HG03139 (cell line): ENCODE measurements at regions not wholly inside any gene's neighbourhood (a gene's known extent, or its start where the extent isn't known, plus 50 kb on each side); places are given as distances from the start of the nearest gene placed in this dataset.

Experiments used
- ATAC-seq: cut with Tn5 transposase; IDR thresholded peaks from one replicate; pipeline ENCODE4 v1.9.1; 2021; ENCODE audit not compliant: unreplicated experiment

DNA sequence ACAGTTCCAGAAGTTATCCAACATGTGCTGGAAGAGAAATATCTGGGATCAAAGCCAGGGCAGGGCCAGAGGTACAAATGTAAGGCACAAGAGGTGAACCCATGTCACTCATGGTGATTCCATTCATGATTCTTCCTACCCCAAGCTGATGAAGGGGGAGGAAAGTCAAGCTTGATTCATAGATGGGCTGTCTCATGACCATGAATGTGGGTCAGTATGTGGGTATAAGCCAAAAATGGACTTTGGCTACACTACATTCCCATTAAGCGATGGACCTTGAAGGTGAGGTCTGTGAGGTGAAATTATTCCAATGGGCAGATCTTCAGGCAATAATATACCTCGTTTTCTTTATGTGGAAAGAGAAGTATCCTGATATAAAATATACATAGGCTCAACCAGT, 217.1 kb downstream of the BTG1 start:
- no peak for ATAC-seq

DNA sequence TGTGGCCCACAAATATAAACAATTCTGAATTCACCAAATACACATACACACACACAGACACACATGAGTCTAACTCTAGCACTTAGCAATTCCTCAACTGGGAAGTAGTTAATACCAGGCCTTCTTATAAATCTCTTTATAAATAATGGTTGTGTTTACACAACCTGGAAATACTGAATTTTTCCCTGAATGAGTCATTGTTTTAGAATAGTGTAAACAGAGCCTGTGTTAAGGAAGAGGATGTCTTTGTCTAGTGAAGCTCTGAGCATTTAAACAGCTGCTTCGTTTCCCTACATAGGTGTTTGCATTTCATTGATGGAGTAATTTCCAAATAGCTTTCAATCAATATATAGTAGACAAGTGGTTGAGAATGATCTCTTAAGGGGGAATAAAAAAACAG, 218.8 kb downstream of the BTG1 start:
- no peak for ATAC-seq

DNA sequence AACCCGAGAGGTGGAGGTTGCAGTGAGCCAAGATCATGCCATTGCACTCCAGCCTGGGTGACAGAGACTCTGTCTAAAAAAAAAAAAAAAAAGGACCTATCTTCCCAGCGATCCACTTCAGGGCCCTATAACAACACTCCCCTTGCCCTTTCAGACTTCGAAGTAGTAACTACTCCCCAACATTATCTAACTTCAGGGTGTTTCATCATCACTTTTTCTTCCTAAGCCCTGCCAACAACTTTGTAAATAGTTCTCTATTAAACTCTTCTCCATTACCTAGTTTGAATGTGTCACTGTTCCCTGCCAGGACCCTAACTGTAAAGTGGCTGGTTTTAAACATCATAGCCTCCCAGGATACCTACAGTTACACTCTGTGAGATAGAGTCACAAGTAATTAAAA, 220.8 kb downstream of the BTG1 start:
- ATAC-seq: no peak

DNA sequence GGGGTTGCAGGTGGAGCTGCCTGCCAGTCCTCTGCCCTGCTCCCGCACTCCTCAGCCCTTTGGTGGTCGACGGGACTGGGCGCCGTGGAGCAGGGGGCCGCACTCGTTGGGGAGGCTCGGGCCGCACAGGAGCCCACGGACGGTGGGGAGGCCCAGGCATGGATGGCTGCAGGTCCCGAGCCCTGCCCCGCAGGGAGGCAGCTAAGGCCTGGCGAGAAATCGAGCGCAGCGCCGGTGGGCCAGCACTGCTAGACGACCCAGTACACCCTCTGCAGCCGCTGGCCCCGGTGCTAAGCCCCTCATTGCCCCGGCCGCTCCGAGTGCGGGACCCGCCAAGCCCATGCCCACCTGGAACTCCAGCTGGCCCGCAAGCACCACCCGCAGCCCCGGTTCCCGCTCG, 221.8 kb downstream of the BTG1 start:
- ATAC-seq: no peak

DNA sequence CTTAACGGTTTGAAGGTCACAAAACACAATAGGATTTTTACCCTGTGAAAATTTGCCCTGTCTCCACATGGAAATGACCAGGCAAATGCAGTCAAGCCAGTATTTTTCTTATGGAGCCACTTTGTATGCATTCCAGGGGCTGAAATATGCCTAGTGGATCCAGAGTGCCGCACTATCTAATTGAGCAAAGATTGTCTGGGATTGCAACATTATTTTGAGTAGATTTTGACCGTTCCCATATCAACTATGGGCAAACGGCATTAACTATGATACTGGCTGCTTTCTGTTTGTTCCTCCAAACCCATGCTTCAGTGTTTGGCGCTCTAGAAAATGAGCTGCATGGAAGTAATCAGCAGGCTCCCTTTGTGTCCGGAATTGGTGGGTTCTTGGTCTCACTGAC, 223.0 kb downstream of the BTG1 start:
- ATAC-seq: no peak

DNA sequence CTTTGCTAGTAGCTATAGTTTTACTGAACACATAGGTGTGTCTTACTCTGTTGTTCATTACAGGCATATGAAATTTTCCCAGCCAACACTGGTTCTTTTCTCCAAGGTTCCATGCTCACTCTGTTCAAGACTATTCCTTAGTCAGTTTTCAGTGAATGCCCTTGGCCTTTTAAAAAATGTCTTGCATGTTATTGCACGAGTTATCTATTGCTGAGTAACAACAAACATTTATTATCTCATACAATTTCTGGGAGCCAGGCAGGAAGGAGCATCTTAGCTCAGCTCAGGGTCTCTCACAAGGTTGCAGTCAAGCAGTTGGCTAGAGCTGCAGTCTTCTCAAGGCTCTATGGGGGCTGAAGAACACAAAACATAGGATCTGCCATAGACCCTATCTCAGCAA, 223.5 kb downstream of the BTG1 start:
- no peak for ATAC-seq

DNA sequence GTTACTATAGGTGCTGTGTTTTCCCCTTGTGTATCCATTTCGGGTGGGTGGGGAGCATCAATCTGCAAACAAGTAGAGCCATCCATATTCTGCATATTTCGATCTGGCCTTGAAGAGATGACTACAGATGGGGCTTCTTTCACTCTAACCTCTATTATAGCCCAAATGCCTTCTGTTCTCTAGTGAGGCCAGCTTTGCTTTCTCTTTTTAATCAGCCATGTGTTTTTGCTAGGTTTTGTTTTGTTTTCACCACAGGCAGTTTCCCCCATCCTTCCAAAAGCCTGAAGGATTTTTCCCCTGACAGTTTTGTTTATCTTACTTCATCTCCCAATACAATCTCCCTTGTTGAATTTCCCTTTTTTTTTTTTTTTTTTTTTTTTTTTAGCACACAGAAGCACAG, 224.1 kb downstream of the BTG1 start:
- no peak for ATAC-seq

DNA sequence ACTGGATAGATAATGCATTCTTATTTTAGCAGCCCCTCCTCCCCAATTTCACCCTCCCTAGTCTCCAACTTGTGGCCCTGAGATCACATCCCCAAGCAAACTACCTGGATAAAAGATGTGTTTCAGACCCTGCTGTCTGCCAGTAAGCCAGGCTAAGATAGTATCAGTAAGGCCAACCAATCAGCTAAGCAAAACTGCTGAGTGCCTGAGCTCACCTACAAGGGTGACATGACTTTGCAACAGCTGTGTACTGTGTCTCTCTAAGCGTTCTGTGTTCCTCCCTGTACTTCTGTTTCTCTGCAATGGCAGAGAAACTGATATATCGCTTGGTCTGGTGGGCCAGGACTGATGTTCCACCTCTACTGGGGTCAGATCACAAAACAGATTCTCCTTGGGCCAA, 224.9 kb downstream of the BTG1 start:
- ATAC-seq: no peak

DNA sequence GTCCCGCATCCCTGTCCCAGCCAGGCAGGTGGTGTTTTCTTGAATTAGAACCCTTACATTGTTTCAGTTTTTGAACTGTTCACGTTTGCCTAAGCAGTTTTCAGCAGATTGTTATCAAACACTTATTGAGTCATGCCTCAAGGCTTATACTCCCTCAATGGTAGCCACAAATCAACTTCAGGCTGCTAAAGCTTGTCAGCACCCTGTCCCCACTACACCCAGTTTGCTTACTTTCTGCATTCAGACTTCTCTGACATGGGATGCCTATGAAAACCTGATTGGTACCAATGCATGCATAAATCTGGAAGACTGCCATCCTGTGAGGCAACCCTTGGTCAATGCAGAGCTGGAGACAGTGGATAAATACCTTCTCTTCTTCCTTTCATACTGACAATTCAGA, 225.4 kb downstream of the BTG1 start:
- no peak for ATAC-seq

DNA sequence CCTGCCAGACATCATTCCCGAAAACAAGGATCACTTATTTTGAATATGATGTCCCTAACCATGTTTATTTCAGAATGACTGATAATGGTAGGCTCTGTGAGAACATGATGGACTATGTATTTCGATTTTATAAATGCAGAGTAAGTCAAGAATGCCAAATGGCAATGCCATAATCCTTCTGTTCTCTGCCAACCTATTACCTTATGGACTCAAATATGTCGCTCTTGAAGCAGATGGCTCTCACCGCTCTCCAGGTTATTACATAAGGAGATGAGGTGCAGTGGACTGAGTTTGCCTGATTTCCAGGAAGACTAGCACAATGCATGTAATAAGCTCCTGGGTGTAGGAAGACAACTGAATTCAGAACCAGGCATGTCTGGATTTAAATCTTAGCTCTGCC, 227.2 kb downstream of the BTG1 start:
- ATAC-seq: no peak

DNA sequence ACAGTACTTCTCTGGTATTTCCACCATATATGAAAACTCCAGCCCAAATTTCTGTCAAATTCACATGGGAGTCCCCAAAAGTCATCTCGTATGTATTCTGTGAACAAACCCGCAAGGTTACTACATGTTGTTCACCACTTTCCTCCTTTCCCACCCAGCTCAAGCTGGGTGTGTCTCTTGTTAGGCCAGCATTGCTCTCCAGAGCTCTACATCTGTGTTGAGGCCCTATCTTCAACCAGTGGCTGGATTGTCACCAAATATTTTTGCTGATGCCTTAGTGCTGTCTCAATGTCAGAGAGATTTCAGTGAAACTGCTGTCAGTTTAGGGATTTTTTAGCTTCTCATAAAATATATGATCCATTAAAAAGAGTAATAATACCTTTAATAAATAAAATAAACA, 230.9 kb downstream of the BTG1 start:
- ATAC-seq: no peak

DNA sequence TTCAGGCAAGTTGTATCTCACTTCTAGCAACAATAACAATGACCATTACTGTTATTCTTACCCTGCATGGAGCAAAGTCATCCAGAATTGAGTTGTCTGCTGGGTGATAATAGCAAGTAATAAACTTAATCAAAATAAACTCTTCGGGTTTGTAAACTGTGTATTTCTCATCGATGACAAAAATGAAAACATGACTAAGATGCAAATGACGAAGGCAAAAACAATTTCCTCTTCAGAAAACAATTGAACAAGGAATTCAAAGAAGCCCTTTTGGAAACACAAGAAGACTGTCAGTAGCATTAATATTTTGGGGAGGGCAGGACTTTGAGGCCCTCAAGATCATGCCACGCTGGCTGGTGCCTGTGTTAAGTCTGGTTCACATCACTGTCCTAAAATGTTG, 232.0 kb downstream of the BTG1 start:
- no peak for ATAC-seq

DNA sequence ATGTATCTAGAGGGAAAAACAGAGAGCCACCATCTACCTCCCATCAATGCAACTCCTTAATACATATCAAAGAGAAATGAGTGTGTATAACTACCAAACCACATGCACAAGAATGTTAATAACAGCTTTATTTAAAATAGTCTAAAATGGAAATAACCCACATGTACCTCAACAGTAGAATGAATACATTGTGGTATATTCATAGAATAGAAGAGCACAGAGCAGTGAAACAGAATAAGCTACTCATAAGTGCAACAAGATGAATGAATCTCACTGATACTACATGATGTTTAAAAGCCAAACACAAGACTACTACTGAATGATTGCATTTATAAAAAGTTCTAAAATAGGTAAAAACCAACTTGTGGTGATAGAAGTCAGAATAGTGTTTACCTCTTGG, 232.5 kb downstream of the BTG1 start:
- ATAC-seq: no peak

DNA sequence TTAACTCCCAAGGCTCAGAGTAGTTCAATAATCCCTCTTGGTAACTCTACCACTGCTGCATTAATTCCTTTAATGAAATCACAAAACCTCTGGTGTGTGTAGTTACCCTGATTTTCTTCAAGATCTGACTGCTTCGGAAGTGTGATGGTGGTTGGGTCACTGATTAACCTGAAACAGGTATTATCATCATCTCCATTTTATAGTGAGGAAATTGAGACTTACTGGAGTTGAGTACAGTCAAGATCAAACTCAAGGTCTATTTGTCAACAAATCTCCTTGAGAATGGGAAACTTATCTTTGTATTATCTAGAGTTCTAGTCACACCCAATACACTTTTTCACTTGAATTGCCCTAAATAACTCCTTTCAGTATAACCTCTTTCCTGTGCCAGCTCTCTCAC, 233.5 kb downstream of the BTG1 start:
- no peak for ATAC-seq

DNA sequence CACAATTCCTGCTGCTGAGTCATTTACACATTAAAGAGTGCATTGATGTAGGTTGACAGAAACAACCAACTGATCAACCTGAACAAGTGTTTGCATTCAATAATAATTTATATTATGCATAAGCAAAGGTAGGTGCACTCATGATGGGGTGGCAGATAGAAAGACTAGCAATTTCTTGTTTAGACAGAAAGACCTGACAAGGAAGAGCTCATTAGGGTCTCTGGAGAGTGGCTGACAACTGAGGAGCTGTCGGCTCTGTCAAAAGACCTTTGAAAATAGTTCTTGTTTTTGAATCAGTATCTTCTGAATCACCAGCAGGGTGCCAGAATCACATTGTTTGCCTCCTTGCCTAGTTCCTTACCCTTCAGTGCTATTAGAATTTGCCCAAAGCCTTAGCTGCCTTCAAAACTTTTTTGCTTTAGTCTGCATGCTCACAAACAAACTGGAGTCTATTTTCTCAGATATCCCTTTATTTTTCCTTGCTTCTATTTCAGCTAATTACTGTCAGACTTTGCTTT, 234.7 kb downstream of the BTG1 start:
- ATAC-seq: no peak

DNA sequence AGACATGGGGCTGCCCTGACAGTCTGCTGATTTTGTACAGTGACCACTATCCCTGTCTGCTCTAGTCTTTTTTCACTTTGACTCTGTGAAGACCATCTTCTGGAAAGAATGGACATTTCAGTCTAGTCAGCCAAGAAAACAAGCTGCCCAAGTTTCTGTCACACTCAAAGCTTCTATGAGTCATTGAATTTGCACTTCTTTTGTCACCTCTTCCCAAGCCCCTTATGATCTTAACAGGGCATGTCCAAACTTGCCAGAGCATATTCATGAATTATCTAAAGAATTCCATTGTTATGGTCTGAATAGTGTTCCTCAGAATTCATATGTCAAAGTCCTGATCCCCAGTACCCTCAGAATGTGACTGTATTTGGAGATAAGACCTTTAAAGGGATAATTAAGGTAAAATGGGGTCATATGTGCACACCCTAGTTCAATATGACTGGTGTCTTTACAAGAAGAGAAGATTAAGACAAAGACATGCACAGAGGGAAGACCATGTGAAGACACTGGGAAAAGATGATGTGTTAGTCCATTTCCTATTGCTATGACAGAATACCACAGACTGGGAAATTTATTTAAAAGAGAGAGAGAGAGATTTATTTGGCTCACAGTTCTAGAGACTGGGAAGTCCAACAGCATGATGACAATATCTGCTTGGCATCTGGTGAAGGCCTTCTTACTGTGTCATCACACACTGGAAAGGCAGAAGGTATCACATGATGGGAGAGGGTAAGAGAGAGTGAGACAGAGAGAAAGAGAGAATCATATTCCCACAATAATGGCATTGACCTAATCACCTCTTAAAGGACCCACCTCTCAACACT, 242.6 kb downstream of the BTG1 start:
- ATAC-seq: no peak

DNA sequence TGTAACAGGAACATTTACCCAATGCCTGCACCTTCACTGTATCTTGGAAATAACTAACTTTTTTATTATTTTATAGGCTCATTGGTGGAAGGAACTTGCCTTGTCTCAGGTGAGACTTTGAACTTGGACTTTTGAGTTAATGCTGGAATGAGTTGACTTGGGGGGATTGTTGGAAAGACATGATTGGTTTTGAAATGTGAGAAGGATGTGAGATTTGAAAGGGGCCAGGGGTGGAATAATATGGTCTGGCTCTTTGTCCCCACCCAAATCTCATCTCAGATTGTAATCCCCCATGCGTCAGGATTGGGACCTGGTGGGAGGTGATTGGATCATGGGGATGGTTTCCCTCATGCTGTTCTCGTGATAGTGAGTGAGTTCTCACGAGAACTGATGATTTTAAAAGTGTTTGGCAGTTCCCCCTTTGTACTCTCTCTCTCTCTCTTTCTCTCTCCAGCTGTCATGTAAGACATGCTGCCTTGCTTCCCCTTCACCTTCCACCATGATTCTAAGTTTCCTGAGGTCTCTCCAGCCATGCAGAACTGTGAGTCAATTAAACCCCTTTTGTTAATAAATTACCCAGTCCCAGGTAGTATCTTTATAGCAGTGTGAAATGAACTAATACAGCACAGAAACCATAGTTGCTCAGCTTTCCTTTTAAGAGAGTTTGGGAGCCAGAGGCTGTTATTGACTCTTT, 244.1 kb downstream of the BTG1 start:
- no peak for ATAC-seq

DNA sequence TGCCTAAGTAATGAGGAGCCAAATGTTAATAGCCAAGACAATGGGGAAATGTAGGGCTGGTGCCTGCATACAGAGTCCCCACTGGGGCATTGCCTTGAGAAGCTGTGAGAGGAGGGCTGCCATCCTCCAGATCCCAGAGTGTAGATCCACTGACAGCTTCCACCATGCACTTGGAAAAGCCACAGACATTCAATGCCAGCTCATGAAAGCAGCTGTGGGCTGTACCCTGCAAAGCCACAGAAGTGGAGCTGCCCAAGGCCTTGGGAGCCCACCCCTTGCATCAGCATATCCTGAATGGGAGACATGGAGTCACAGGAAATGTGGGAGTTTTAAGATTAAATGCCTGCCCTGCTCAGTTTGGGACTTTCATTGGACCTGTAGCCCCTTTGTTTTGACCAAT, 244.7 kb downstream of the BTG1 start:
- no peak for ATAC-seq

DNA sequence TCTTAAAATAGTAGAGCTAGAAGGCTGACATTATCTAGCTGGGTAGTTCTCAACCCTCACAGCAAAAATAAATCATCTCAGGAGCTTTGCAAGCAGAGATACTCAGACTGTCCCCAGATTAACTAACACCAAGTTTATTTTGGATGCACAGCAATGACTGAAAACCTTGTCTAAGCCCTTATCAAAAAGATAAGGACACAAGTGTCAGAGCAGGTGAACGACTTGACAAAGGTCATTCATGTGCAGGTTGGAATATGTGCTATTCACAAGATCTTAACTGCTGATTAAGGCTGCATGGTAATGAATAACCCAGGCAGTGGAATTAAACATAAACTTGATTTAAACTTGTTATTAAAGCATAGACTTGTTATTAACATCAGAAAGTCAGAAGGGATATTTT, 246.6 kb downstream of the BTG1 start:
- ATAC-seq: no peak

DNA sequence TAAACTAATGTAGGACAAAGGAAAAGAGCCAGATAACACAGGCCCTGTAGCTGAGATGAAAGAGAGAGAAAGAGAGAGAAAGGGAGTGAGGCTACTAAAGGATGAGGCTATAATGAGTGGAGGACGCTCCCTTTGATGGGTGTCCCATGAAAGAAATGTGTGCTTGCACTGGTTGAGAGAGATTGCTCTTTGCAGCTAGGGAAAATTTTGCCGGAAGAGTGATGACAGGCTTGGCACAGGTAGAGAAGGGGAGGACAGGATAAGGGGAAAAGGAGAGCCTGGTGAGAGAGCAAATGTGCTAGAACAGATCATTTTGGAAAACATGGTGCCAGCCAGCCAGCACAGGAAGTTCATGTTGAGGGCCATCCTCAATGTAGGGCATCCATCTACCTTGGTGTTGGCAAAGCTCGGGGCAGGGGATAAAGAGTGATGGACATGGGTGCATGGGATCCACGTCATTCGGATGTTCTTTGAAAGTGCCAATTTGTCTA, 248.6 kb downstream of the BTG1 start:
- no peak for ATAC-seq

DNA sequence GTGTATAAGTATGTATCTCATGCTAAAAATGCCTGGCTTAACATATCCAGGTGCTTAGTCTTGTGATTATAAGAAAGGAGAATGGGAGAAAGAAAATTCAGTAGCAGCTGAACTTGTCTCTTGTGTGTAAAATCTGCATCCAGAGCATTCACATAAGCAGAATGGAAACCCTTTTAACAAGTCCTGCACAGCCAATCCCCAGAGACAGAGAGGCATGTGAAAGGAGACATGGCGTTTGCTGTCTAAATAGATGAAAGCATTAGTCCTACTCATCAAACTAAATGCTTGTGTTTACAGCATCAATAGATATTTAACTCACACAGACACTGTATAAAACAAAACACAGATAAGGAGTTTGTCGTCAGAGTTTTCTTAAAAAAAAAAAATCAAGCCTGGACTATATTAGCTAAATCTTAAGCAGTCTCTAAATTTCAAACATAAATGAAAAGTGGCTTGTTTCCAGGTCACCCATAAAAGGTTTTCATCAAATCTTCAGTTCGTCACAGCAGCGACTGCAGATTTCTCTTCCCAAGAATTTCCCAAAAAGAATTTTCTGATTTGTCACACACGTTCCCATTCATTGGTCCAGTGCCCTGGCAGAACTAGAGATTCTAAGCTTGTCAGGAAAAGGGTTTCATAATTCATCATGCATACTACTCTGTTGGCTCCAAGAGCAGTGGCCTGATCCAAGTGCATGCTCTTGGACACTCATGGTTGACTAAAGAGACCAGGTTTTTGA, 249.2 kb downstream of the BTG1 start:
- ATAC-seq: no peak

DNA sequence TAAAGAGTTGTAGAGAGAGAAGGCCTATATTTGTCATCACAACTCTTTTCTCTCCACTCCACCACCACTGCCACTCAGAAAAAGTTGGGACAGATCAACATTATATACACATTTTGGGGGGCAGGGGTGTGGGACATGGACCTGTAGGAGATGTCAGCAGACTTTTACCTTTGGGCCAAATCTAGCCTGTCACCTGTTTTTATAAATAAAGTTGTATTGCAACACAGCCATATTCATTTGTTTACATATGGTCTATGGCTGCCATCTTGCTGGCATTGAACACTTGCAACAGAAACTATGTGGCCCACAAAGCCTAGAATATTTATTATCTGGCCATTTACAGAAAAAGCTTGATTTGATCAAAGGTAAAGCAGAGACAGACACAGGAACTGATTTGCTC, 250.7 kb downstream of the BTG1 start:
- ATAC-seq: no peak
